ENCODE measurements at regions not wholly inside any gene's neighbourhood (a gene's known extent, or its start where the extent isn't known, plus 50 kb on each side); places are given as distances from the start of the nearest gene placed in this dataset.

- DNase-seq (ENCODE audit: low spot score) = no peak
- TF ChIP-seq CTCF (IDR thresholded peaks at IDR 0.05) = no peak
- ATAC-seq (ENCODE audit: insufficient number of reproducible peaks, low FRiP score, low read depth) = no peak
These were observed 206.1 kb upstream of the PHYHIPL start for GRCh38 chr10:58970160-58970915.

GRCh38 chr10:58971211-58971610, 205.2 kb upstream of the PHYHIPL start:
- no peak overlapping the region for H3K27ac ChIP-seq
- peaks cover 1 to 5% of the 10 kb centered on the region in 2 donors for H3K4me1 ChIP-seq (ENCODE audit: control insufficient read depth in 1 of 2, low read depth in 2 of 2)
- no peak for DNase-seq (ENCODE audit: low spot score)
- no peak for ATAC-seq (ENCODE audit: insufficient number of reproducible peaks, low FRiP score, low read depth)
- no peak overlapping the region for H3K4me3 ChIP-seq
- H3K36me3 ChIP-seq = no peaks in the 10 kb centered on the region
- no peak for TF ChIP-seq CTCF (IDR thresholded peaks at IDR 0.05)
- H3K9me3 ChIP-seq = no peaks in the 10 kb centered on the region
- no peaks in the 10 kb centered on the region for H3K27me3 ChIP-seq (replicated peaks; ENCODE audit: insufficient read depth)

More at GRCh38 chr10:58970160-58970915, 206.1 kb upstream of the PHYHIPL start:
- Histone ChIP-seq H3K27me3 (replicated peaks; ENCODE audit: insufficient read depth) (no peaks in the 10 kb centered on the region), H3K9me3 (no peaks in the 10 kb centered on the region), H3K36me3 (no peaks in the 10 kb centered on the region), H3K27ac (no peak overlapping the region), H3K4me1 (ENCODE audit: control insufficient read depth in 1 of 2, low read depth in 2 of 2) (no peaks in the 10 kb centered on the region), H3K4me3 (no peak overlapping the region)

- H3K36me3 ChIP-seq = no peaks in the 10 kb centered on the region
- H3K27ac ChIP-seq = no peak overlapping the region
- no peaks in the 10 kb centered on the region for H3K9me3 ChIP-seq
- H3K4me1 ChIP-seq (ENCODE audit: control insufficient read depth in 1 of 2, low read depth in 2 of 2) = peaks cover 4 to 8% of the 10 kb centered on the region in 2 donors
- H3K4me3 ChIP-seq = no peak overlapping the region
- DNase-seq (ENCODE audit: low spot score) (no peak), ATAC-seq (ENCODE audit: insufficient number of reproducible peaks, low FRiP score, low read depth) (no peak)
- no peaks in the 10 kb centered on the region for H3K27me3 ChIP-seq (replicated peaks; ENCODE audit: insufficient read depth)
- TF ChIP-seq CTCF (IDR thresholded peaks at IDR 0.05) = no peak
These were observed 204.5 kb upstream of the PHYHIPL start for GRCh38 chr10:58971796-58972491.

- H3K9me3 ChIP-seq = no peaks in the 10 kb centered on the region
- H3K4me1 ChIP-seq (ENCODE audit: control insufficient read depth in 1 of 2, low read depth in 2 of 2) = peaks cover 4 to 8% of the 10 kb centered on the region in 2 donors
- TF ChIP-seq CTCF (IDR thresholded peaks at IDR 0.05) = no peak
- ATAC-seq (ENCODE audit: insufficient number of reproducible peaks, low FRiP score, low read depth) (no peak), DNase-seq (ENCODE audit: low spot score) (no peak)
- H3K27ac ChIP-seq = no peak overlapping the region
- no peaks in the 10 kb centered on the region for H3K27me3 ChIP-seq (replicated peaks; ENCODE audit: insufficient read depth)
- H3K4me3 ChIP-seq = no peak overlapping the region
- no peaks in the 10 kb centered on the region for H3K36me3 ChIP-seq
These were observed 203.7 kb upstream of the PHYHIPL start for GRCh38 chr10:58972576-58973234.

GRCh38 chr10:58973235-58973595, 203.2 kb upstream of the PHYHIPL start:
- Histone ChIP-seq H3K4me3 (no peak overlapping the region), H3K36me3 (no peaks in the 10 kb centered on the region), H3K27ac (no peak overlapping the region), H3K27me3 (replicated peaks; ENCODE audit: insufficient read depth) (no peaks in the 10 kb centered on the region), H3K9me3 (no peaks in the 10 kb centered on the region), H3K4me1 (ENCODE audit: control insufficient read depth in 1 of 2, low read depth in 2 of 2) (peaks cover 4 to 8% of the 10 kb centered on the region in 2 donors)
- TF ChIP-seq CTCF (IDR thresholded peaks at IDR 0.05) = no peak
- ATAC-seq (ENCODE audit: insufficient number of reproducible peaks, low FRiP score, low read depth) (no peak), DNase-seq (ENCODE audit: low spot score) (no peak)
